PFSK-1 (cell line): ENCODE measurements at regions not wholly inside any gene's neighbourhood (a gene's known extent, or its start where the extent isn't known, plus 50 kb on each side); places are given as distances from the start of the nearest gene placed in this dataset.

Source experiments
- POLR2AphosphoS5 ChIP-seq: IDR thresholded peaks from 2 replicates; pipeline ENCODE4 v1.6.1; 2012; ENCODE audit warnings: low read depth, mild to moderate bottlenecking, control low read depth, low read length, moderate library complexity
- SIN3A ChIP-seq: IDR thresholded peaks from 2 replicates; pipeline ENCODE4 v1.6.1; 2012; ENCODE audit warnings: mild to moderate bottlenecking, low read length, moderate library complexity, borderline replicate concordance; ENCODE audit not compliant: insufficient read depth
- TAF1 ChIP-seq: IDR thresholded peaks from 2 replicates; pipeline ENCODE4 v1.6.1; 2012; ENCODE audit warnings: low read length, control low read depth, borderline replicate concordance; ENCODE audit not compliant: insufficient read depth
- TF ChIP-seq, protein P1 (sequence below), 2 experiments: IDR thresholded peaks; 2 replicates each; pipeline versions ENCODE4 v1.6.1 to v1.8.0; 2011 to 2012; ENCODE audit warnings: low read depth in 2 of 2, low read length in 2 of 2, control low read depth in 1 of 2, inconsistent platforms in 1 of 2, mild to moderate bottlenecking in 1 of 2, moderate library complexity in 1 of 2; ENCODE audit not compliant: insufficient read depth in 1 of 2

DNA sequence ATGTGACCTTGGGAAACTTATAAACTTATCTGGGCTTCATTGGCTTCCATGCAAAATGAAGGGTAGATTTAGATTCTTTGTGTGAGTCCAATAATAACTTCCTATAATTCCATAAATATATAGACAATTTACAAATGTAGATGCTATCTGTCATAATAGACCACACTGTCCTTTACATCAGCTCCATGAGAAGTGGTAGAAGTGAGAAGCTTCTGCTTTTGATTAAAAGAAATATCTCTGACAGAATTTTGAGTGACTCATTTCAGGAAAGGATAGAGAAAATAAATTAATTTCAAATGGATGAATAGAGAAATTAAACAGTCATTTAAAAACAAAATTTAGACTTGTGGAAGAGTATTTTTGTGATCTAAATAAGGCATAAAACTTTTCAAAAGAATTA lies 329.7 kb upstream of the ATP2B1 start:
- no peak for TF ChIP-seq SIN3A
- TF ChIP-seq POLR2AphosphoS5 = no peak
- no peak for TF ChIP-seq TAF1
- TF ChIP-seq, protein P1, sequence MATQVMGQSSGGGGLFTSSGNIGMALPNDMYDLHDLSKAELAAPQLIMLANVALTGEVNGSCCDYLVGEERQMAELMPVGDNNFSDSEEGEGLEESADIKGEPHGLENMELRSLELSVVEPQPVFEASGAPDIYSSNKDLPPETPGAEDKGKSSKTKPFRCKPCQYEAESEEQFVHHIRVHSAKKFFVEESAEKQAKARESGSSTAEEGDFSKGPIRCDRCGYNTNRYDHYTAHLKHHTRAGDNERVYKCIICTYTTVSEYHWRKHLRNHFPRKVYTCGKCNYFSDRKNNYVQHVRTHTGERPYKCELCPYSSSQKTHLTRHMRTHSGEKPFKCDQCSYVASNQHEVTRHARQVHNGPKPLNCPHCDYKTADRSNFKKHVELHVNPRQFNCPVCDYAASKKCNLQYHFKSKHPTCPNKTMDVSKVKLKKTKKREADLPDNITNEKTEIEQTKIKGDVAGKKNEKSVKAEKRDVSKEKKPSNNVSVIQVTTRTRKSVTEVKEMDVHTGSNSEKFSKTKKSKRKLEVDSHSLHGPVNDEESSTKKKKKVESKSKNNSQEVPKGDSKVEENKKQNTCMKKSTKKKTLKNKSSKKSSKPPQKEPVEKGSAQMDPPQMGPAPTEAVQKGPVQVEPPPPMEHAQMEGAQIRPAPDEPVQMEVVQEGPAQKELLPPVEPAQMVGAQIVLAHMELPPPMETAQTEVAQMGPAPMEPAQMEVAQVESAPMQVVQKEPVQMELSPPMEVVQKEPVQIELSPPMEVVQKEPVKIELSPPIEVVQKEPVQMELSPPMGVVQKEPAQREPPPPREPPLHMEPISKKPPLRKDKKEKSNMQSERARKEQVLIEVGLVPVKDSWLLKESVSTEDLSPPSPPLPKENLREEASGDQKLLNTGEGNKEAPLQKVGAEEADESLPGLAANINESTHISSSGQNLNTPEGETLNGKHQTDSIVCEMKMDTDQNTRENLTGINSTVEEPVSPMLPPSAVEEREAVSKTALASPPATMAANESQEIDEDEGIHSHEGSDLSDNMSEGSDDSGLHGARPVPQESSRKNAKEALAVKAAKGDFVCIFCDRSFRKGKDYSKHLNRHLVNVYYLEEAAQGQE (IDR thresholded peaks at IDR 0.05; ENCODE audit: insufficient read depth in 1 of 2, low read depth in 2 of 2, low read length in 2 of 2) = no peak
